Body of pancreas (tissue), 4 donors: ENCODE measurements at regions not wholly inside any gene's neighbourhood (a gene's known extent, or its start where the extent isn't known, plus 50 kb on each side); places are given as distances from the start of the nearest gene placed in this dataset.

Experiments
- ATAC-seq: fragments of 150-250 bp; one replicate; pipeline ENCODE4 v1.9.1; 2016
- DNase-seq, 4 donors: peaks; one replicate each; pipeline ENCODE4 v3.0.0-alpha.2; 2019
- H3K27ac ChIP-seq, 4 donors: fragments of 200-600 bp; sonication (generic); 1 replicate in 3 of 4; 2 replicates in 1 of 4; pipeline versions ENCODE4 v1.5.1 to v1.6.1; 2016 to 2019; ENCODE audit warnings: mild to moderate bottlenecking in 1 of 4, mixed read lengths in 1 of 4, moderate library complexity in 1 of 4
- H3K27me3 ChIP-seq, 2 donors: fragments of 200-600 bp; sonication (generic); one replicate each; pipeline ENCODE4 v1.6.0; 2016; ENCODE audit warnings: mild to moderate bottlenecking in 1 of 2
- H3K36me3 ChIP-seq, 2 donors: fragments of 200-600 bp; sonication (generic); replicated peaks in 1 of 2; 2 replicates each; pipeline ENCODE4 v1.5.1; 2016; ENCODE audit warnings: low read depth in 2 of 2; ENCODE audit not compliant: insufficient read depth in 1 of 2
- H3K4me1 ChIP-seq: fragments of 200-600 bp; sonication (generic); one replicate; pipeline ENCODE4 v1.6.0; 2016
- H3K4me3 ChIP-seq, 2 donors: fragments of 200-600 bp; sonication (generic); 1 replicate in 1 of 2; 2 replicates in 1 of 2; pipeline ENCODE4 v1.5.1; 2016 to 2019
- H3K9me3 ChIP-seq, 3 donors: fragments of 200-600 bp; sonication (generic); 1 replicate in 2 of 3; 2 replicates in 1 of 3; pipeline ENCODE4 v1.5.1; 2016
- POLR2A ChIP-seq, 3 donors: fragments of 450-650 bp; IDR thresholded peaks; one replicate each; pipeline ENCODE4 v1.6.1; 2016; ENCODE audit warnings: antibody characterized with exemption in 3 of 3, mild to moderate bottlenecking in 2 of 3
- WGBS, 2 donors: methylation state at CpG; one replicate each; pipeline ENCODE4 v1.1.5; 2017; 5-methylcytosine and 5-hydroxymethylcytosine counted together
- intact Hi-C: fragments of 100-400 bp; cut with DNase I; formaldehyde crosslinking; loops from one replicate; pipeline ENCODE4 v1.15.1; 2023
- TF ChIP-seq, protein P1 (sequence below), 7 experiments: fragments of 450-650 bp in 4 of 7; fragments of 200-600 bp in 3 of 7; sonication (generic) in 3 of 7; IDR thresholded peaks; one replicate each; pipeline ENCODE4 v1.5.1; 2016 to 2019; ENCODE audit warnings: antibody characterized with exemption in 7 of 7

DNA sequence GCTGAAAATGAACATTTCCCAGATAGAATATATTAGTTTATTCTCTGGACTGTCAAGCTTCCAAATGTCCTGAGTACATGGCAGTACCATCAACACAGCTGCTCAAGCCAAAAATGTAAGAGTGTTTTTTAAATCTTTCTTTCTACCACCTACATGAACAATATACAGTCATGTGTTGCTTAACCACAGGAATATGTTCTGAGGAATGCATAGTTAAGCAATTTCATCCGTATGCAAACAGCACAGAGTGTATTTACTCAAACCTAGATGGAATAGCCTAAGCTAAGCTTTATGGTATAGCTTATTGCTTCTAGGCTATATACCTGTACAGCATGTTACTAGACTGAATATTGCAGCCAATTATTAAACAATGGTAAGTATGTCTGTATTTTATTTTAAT lies 561.9 kb upstream of the ADGRL4 start:
- ATAC-seq (no peak), DNase-seq (no peak)
- Histone ChIP-seq H3K9me3 (no peaks in the 10 kb centered on the region), H3K27ac (no peak overlapping the region), H3K4me1 (no peaks in the 10 kb centered on the region), H3K27me3 (no peaks in the 10 kb centered on the region), H3K4me3 (no peak overlapping the region), H3K36me3 (no peaks in the 10 kb centered on the region)
- intact Hi-C loops: no loop called here
- WGBS, 2 donors: 26 to 57% methylated on average over 1 of the region's 1 CpG
- no peak for TF ChIP-seq POLR2A (IDR thresholded peaks at IDR 0.05)
- TF ChIP-seq, protein P1, sequence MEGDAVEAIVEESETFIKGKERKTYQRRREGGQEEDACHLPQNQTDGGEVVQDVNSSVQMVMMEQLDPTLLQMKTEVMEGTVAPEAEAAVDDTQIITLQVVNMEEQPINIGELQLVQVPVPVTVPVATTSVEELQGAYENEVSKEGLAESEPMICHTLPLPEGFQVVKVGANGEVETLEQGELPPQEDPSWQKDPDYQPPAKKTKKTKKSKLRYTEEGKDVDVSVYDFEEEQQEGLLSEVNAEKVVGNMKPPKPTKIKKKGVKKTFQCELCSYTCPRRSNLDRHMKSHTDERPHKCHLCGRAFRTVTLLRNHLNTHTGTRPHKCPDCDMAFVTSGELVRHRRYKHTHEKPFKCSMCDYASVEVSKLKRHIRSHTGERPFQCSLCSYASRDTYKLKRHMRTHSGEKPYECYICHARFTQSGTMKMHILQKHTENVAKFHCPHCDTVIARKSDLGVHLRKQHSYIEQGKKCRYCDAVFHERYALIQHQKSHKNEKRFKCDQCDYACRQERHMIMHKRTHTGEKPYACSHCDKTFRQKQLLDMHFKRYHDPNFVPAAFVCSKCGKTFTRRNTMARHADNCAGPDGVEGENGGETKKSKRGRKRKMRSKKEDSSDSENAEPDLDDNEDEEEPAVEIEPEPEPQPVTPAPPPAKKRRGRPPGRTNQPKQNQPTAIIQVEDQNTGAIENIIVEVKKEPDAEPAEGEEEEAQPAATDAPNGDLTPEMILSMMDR (IDR thresholded peaks at IDR 0.05): no peak

DNA sequence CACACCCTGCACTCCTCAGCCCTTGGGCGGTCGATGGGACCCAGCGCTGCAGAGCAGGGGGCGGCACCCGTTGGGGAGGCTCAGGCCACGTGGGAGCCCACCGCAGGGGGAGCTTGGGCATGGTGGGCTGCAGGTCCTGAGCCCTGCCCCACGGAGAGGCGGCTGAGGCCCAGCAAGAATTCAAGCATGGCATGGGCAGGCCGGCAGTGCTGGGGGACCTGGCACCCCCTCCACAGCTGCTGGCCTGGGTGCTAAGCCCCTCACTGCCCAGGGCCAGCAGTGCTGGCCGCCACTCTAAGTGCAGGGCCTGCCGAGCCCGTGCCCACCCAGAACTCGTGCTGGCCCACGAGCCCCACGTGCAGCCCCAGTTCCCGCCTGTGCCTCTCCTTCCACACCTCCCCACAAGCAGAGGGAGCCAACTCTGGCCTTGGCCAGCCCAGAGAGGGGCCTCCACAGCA lies 555.0 kb upstream of the ADGRL4 start:
- peaks cover 0 to 6% (median 0%) of the 10 kb centered on the region in 3 donors for H3K9me3 ChIP-seq
- intact Hi-C loops: no loop called here
- WGBS, 2 donors: 78% methylated on average over 16 of the region's 17 CpGs; no CpG with 5 or more reads in 1 of the 2 donors
- H3K36me3 ChIP-seq: no peaks in the 10 kb centered on the region
- H3K27ac ChIP-seq: no peak overlapping the region
- TF ChIP-seq, protein P1 (IDR thresholded peaks at IDR 0.05): no peak
- TF ChIP-seq POLR2A (IDR thresholded peaks at IDR 0.05): no peak
- ATAC-seq (no peak), DNase-seq (no peak)
- H3K27me3 ChIP-seq: no peaks in the 10 kb centered on the region
- H3K4me1 ChIP-seq: no peaks in the 10 kb centered on the region
- H3K4me3 ChIP-seq: no peak overlapping the region

DNA sequence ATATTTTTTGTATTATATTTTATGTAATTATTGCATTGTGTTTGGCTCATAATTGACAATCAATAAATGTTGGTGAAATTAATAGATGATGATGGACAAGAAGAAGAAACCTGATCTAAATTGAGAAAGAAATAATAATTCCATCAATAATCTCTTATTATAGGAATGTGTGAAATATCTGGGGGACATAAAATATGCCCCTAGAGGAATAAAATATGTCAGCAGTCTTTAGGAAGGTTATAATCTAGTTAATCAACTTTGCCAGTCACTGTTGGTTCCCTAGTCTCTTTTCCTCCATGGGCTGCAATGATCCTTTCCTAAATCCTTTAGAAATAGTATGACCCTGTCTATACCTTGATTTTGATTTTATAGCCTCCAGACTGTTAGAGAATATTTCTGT lies 549.7 kb upstream of the ADGRL4 start:
- TF ChIP-seq POLR2A (IDR thresholded peaks at IDR 0.05): no peak
- TF ChIP-seq, protein P1 (IDR thresholded peaks at IDR 0.05): no peak
- H3K27me3 ChIP-seq: no peaks in the 10 kb centered on the region
- no peaks in the 10 kb centered on the region for H3K9me3 ChIP-seq
- H3K4me3 ChIP-seq: no peak overlapping the region
- no peaks in the 10 kb centered on the region for H3K36me3 ChIP-seq
- no peak overlapping the region for H3K27ac ChIP-seq
- ATAC-seq (no peak), DNase-seq (no peak)
- H3K4me1 ChIP-seq: no peaks in the 10 kb centered on the region
- intact Hi-C loops: no loop called here

DNA sequence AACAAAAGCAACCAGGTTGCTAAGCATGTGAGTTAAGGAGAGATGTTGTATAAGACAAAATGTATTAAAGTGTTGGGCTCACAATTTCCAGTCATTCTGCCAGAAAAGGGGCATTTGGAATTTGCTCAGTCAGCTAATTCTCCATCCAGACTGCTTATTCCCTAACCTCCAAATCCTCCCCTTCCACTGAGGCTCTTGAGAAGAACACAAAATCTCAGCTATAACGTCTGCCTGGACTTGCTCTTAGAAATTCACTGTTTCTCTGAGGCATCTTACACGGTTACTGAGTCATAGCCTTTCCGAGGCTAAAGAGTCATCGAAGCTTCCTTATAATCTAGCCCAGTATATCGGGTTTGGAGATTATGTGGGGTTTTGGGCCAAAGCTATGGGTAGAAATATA lies 548.2 kb upstream of the ADGRL4 start:
- H3K27me3 ChIP-seq: no peaks in the 10 kb centered on the region
- intact Hi-C loops: no loop called here
- no peak overlapping the region for H3K27ac ChIP-seq
- no peaks in the 10 kb centered on the region for H3K9me3 ChIP-seq
- TF ChIP-seq, protein P1 (IDR thresholded peaks at IDR 0.05): no peak
- no peak for TF ChIP-seq POLR2A (IDR thresholded peaks at IDR 0.05)
- no peaks in the 10 kb centered on the region for H3K4me1 ChIP-seq
- WGBS, 2 donors: 66 to 75% methylated on average over 5 of the region's 5 CpGs
- DNase-seq (no peak), ATAC-seq (no peak)
- no peak overlapping the region for H3K4me3 ChIP-seq
- no peaks in the 10 kb centered on the region for H3K36me3 ChIP-seq

DNA sequence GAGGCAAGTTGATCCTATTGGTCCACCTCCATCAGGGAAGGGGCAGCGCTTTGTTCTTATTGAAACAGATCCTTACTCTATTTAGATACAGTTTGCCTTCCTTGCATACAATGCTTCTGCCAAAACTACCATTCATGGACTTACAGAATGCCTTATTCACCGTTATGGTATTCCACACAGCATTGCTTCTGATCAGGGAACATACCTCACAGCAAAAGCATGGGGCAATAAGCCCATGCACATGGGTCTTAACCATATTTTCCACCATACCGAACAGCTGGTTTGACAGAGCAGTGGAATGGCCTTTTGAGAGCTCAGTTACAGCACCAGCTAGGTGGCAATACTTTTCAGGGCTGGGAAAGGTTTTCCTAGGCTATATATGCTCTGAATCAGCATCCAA lies 544.8 kb upstream of the ADGRL4 start:
- no peak overlapping the region for H3K4me3 ChIP-seq
- WGBS, 2 donors: 58 to 61% methylated on average over 3 of the region's 3 CpGs
- DNase-seq (no peak), ATAC-seq (no peak)
- H3K36me3 ChIP-seq: no peaks in the 10 kb centered on the region
- H3K27me3 ChIP-seq: no peaks in the 10 kb centered on the region
- intact Hi-C loops: no loop called here
- no peaks in the 10 kb centered on the region for H3K9me3 ChIP-seq
- H3K4me1 ChIP-seq: no peaks in the 10 kb centered on the region
- no peak overlapping the region for H3K27ac ChIP-seq
- TF ChIP-seq, protein P1 (IDR thresholded peaks at IDR 0.05): no peak
- TF ChIP-seq POLR2A (IDR thresholded peaks at IDR 0.05): no peak
